ENCODE measurements at regions not wholly inside any gene's neighbourhood (a gene's known extent, or its start where the extent isn't known, plus 50 kb on each side); places are given as distances from the start of the nearest gene placed in this dataset.
"Not testable (repeated sequence)": the region's sequence is repeated elsewhere in the genome, so short reads cannot be mapped to it uniquely, and the experiment has no call there.

DNA sequence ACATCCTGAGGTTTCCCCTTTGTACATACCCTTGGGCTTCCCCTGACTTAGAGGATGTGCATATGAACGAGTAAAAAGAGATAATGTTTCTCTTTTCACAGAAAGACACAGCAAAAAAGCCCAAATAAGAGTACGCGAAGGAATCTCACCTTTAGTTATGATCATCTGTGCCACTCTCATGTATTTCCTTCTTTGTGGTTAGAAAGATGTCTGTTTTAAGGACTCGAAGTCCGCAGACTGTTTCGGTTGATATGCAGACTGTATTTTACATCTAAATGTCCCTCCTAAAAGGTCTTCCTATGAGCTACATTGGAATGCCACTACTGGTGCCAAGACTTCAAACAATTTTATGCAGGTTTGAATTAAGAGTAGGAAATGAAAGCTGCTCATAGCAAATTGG lies 102.3 kb upstream of the GOT2 start:
- ATAC-seq (ENCODE audit: poor library complexity) (no peak), DNase-seq (no peak)
- intact Hi-C loops (cut with DNase I): no loop called here

DNA sequence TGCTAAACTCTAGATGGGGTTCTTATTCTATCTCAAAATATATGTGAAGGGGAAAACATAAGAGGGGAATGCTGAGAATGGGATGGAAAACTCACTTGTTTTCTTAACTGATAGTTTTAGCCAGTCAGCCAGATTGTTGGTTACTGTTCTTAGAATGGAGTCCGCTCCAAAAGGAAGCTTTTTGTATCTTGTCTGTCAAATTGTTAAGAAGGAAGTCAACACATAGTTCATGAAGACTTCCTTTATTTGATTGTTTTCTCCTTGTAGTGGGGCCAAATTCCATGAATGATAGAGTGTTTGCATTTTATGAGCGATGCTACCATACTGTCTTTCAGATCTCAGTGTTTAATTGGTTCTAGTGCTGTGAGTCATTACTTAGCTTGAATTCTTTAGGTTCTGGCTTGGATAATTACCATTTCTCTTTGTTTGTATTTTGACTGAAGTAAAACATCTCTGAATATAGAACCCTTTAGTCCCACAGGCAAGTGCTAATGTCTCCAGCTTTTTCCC lies 98.3 kb upstream of the GOT2 start:
- intact Hi-C loops (cut with DNase I): no loop called here
- no peak for DNase-seq
- no peak for ATAC-seq (ENCODE audit: poor library complexity)

DNA sequence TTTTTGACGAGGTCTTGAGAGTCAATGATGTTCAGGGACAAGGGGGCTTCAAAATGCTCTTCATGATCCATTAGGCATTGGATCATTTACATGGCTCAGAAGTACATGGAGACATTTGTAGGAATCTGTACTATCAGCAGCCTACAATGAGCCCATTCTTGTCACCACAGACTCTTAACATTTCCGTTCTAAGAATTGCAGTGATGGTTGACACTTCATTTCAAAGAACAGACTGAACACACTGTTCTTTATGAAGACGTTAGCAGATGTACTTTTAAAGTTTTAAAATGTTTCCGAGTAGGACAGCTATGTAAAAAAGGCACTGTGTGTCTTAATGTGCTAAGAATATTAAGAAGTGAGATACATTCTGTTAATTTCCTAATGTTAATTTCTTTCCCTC lies 97.3 kb upstream of the GOT2 start:
- ATAC-seq (ENCODE audit: poor library complexity) (no peak), DNase-seq (no peak)
- intact Hi-C loops (cut with DNase I): no loop called here

DNA sequence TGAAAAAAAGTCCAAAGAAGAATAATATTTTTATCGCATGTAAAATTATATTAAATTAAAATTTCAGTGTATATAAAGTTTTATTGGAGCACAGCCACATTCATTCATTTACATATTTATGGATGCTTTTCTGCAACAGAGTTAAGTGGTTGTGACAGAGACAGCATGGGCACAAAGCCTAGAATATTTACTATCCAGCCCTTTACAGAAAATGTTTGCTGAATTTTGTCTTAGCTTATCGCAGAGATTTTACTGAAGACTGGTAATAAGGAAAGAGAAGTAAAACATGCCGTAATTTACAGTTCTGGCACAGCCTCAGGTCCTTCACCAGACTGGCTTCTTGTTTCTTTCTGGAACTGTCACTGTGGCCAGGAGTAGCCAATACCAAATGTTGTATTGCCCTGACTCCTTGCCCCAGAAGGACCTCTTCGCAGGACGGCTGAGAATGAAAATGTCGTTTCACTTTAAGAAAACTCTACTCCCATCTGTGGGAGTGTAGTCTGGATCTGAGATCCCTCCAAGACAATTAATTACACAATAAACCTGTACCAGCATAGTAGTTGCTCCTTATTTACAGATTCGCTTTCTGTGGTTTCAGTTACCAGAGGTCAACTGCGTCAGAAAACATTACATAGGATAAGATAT lies 94.9 kb upstream of the GOT2 start:
- no peak for DNase-seq
- no peak for ATAC-seq (ENCODE audit: poor library complexity)
- intact Hi-C loops (cut with DNase I): no loop called here

DNA sequence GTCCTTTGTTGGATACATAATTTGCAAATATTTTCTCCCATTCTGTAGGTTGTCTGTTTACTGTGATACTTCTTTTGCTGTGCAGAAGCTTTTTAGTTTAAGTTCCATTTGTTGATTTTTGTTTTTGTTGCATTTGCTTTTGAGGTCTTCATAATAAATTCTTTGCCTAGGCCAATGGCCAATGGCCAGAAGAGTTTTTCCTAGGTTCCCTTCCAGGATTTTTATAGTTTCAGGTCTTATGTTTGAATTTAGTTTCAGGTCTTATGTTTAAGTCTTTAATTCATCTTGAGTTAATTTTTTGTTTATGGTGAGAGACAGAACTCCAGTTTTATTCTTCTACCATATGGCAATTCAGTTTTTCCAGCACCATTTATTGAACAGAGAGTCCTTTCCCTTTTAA lies 90.1 kb upstream of the GOT2 start:
- DNase-seq (no peak), ATAC-seq (ENCODE audit: poor library complexity) (no peak)
- intact Hi-C loops (cut with DNase I): no loop called here

DNA sequence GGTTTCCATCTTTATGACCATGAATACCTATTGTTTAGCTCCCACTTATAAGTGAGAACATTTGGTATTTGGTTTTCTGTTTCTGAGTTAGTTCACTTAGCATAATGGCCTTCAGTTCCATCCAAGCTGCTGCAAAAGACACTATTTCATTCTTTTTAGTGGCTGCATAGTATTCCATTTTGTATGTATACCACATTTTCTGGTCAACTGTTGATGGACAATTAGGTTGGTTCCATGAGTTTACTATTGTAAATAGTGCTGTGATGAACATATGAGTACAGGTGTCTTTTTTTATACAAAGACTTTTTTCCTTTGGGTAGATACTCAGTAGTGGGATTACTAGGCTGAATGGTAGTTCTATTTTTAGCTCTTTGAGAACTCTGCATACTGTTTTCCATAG lies 87.8 kb upstream of the GOT2 start:
- ATAC-seq (ENCODE audit: poor library complexity): no peak
- no peak for DNase-seq
- intact Hi-C loops (cut with DNase I): no loop called here

DNA sequence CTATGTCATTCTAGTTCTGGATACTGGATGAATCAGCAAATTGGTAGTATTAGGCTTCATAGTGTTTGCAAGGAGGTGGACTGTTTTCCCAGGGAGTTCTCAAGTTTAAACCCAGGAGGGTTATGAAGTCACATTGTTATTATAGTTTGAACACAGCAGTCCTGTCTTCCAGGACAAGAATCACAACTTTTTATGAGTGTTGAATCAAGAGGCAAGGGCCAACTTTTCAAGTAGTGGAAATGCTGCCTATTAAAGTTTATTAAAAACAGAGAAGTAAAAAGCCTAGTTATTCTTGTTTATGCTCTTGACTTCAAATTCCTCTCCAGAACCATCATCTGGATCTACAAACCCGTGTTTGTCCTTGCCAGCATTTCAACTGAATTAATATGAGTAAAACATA lies 86.3 kb upstream of the GOT2 start:
- no peak for DNase-seq
- intact Hi-C loops (cut with DNase I): no loop called here
- no peak for ATAC-seq (ENCODE audit: poor library complexity)

DNA sequence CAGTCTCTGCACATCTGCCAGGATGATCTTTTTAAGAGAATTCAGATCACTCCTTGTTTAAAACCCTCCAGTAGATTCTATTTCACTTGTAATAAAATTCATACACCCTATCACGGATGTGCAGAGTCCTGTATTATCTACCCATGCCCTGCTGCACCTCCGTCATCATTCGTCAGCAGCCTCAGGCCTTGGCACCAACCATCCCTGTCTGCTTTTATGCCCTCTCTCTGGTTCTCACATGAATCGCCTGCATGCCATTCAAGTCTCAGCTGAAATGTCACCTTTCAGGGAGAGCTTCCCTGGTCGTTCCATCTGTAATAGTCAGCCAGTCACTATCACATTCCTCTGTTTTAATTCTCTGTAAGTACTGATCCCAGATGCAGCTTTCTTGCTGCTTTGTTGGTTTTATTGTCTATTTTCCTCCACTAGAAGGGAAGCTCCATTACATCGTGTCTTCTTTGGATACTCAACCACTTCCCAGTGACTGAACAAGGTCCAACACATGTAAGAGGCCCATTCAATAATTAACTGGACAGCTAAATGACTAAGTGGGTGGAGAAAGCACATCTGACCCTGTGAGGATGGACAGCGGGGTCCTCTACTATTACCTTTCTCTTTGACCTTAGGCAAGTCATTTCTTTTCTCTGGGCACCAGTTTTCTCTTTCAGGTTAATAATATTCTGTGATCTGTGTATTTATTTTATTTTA lies 81.2 kb upstream of the GOT2 start:
- ATAC-seq (ENCODE audit: poor library complexity): no peak
- intact Hi-C loops (cut with DNase I): no loop called here
- no peak for DNase-seq

DNA sequence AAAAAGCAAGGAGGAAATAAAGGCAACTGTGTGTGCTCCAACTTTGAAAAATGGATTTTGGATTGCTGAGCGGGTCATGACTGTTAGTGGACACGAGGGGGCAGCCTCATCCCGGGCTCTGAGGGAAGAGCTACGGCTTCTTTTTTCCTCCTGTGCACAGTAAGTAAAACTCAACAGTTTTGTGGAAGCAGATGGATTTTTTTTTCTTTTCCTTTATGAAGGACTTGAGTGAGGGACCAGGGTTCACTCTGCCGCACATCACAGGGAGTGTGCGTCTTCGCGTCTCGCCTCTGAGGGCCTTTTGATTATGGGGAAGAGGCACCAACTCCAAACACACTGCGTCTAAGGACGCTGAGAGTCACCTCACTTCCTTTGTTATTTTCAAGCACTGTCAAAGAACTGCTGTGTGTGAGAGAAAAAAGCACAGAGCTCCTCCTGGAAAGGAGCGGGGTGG lies 80.3 kb upstream of the GOT2 start:
- peak; percentile 53 for DNase-seq
- intact Hi-C loops (cut with DNase I): no loop called here

DNA sequence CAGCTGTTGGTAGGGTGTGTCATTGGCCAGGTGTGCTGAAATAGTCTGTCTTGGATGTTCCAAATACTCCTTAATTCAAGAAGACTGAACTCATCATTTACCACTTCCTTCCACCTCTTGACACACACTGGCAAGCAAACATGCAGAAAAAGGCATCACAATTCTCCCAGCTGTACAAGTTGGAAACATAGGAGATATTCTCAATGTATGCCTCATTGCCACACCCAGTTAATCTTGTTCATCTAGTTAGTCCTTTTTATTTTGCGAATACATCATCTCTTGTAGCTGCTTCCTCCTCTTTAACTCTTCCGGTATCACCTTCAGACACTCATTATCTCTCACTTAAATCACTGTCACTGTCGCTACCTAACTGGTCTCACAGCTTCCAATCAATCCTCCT lies 75.1 kb upstream of the GOT2 start:
- intact Hi-C loops (cut with DNase I): no loop called here
- ATAC-seq (ENCODE audit: poor library complexity) (no peak), DNase-seq (no peak)

More for the DNA sequence above, 80.3 kb upstream of the GOT2 start:
- peak; percentile 92 for ATAC-seq (ENCODE audit: poor library complexity)

DNA sequence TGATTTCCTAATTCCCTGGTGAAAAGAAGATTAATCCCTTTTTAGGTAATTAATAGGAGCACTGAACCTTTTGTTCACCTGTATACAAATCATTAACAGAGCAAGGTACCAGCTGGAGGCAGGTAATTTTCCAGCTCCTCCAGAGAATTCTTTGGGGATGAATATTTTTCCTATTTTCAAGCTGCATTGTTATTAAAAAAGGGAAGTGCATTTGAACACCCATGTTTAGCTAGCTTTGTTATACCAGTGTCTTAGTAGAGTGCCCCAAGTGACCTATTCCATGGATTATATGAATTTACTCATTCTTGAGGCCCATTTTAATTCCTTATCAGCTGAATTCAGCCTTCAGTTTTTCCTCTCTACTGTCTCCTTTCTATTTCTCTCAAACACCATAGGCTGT lies 73.2 kb upstream of the GOT2 start:
- ATAC-seq (ENCODE audit: poor library complexity): no peak
- intact Hi-C loops (cut with DNase I): no loop called here
- DNase-seq: no peak

DNA sequence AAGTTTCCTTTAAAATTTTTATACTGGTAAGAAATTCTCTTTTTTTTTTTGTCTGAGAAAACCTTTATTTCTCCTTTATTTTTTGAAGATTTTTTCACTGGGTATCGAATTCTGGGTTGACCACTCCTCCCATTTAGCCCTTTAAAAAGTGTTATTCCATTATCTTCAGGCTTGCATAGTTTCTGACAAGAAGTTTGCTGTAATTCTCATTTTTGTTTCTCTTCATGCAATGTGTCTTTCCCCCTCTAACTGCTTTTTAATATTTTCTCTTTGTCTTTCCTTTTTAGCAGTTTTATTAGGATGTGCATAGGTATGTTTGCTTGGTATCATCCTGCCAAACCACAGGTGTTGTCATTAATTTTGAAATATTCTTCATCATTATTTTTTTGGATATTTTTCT lies 67.7 kb upstream of the GOT2 start:
- ATAC-seq (ENCODE audit: poor library complexity) (no peak), DNase-seq (no peak)
- intact Hi-C loops (cut with DNase I): no loop called here

DNA sequence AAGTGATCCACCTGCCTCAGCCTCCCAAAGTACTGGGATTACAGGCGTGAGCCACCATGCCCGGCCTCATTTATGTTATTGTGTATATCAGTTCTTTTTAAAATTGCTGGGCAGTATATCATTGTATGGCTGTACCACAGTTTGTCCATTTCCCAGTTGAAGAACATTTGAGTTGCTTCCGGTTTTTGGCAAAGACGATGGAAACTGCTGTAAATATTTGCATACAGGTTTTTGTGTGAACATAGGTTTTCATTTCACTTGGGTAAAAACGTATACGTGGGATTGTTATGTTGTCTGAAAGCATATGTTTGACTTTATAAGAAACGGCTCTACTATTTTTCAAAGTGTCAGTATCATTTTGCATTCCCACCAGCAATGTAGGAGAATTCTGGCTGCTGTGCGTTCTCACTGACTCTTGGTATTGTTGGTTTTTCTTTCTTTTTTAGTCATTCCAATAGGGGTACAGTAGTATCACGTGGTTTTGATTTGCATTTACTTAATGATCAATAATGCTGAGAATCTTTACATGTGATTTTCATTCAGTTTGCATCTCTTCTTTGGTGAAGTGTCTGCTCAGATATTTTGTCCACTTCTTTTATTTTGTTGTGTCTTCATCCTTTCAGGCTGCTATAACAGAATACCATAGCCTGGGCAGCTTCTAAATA lies 63.2 kb upstream of the GOT2 start:
- intact Hi-C loops (cut with DNase I): no loop called here
- no peak for ATAC-seq (ENCODE audit: poor library complexity)
- DNase-seq: no peak

DNA sequence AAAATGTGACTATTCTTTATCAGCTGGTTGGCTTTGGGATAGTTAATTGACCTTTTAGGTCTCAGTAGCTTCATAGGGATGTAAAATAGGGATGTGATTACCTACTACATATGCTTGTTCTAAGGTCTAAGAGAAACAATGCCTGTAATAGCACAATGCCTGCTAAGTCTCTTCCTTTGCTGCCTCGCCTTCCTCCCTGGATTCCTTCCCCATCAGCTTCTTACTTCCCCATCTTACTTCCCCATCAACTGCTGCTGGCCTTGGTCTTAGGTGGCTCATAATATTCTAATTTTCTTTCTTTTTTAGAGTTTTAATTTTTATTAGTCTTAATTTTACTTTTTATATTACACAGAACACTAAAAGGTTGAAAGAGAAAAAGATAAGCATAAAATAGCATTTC lies 59.2 kb upstream of the GOT2 start:
- ATAC-seq (ENCODE audit: poor library complexity) (no peak), DNase-seq (no peak)
- intact Hi-C loops (cut with DNase I): no loop called here

DNA sequence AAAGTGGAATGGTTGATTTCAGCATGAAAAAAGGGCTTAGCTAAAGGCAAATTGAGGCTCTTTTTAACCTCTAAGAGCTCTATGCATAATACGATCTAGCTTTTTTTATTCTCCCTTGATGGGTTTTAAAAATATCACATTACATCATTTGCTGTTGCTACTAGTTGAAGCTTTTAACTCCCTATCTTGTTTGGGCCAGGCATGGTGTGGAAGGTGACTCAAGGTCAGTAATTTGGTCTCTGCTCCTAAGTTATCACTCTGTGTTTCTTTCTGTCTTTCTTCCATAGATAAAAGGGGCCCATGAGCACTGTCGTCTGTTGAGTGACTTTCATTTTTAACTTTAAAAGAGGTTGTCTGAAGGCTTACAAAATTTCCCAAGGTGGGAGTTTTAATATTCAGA lies 58.1 kb upstream of the GOT2 start:
- intact Hi-C loops (cut with DNase I): no loop called here
- DNase-seq (no peak), ATAC-seq (ENCODE audit: poor library complexity) (peak; percentile 83)

DNA sequence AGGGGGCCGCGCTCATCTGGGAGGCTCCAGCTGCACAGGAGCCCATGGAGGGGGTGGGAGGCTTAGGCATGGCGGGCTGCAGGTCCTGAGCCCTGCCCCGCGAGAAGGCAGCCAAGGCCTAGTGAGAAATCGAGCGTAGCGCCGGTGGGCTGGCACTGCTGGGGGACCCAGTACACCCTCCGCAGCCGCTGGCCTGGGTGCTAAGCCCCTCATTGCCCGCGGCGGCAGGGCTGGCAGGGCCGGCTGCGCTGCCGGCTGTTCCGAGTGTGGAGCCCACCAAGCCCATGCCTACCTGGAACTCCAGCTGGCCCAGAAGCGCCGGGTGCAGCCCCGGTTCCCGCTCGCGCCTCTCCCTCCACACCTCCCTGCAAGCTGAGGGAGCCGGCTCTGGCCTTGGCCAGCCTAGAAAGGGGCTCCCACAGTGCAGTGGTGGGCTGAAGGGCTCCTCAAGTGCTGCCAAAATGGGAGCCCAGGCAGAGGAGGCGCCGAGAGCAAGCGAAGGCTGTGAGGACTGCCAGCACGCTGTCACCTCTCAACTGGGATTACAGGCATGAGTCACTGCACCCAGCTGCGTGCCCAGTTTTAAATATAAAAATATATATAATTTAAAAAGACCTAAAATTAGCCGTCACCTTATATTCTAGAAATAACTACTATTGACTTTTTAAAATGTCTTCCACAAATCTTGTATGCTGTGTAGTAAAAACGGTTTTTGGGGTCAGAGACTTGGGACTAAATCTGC lies 56.9 kb upstream of the GOT2 start:
- DNase-seq; intact Hi-C loops (cut with DNase I): not testable (repeated sequence)
- peak; percentile 61 for ATAC-seq (ENCODE audit: poor library complexity)

DNA sequence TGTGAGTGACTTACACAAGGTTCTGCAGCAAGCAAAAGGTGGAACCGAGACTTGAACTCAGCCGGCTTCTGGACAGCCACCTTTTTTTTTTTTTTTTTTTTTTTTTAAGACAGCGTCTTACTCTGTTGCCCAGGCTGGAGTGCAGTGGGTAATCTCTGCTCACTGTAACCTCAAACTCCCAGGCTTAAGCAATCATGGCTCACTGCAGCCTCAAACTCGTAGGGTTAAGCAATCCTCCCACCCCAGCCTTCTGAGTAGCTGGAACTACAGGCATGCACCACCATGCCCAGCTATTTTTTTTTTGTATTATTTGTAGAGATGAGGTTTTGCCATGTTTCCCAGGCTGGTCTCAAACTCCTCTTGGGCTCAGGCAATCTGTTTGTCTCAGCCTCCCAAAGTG lies 55.2 kb upstream of the GOT2 start:
- intact Hi-C loops (cut with DNase I): no loop called here
- DNase-seq (no peak), ATAC-seq (ENCODE audit: poor library complexity) (no peak)

Data from Right ventricle myocardium superior (tissue), 1 donor.